Ovary (tissue), 3 donors: ENCODE measurements at regions not wholly inside any gene's neighbourhood (a gene's known extent, or its start where the extent isn't known, plus 50 kb on each side); places are given as distances from the start of the nearest gene placed in this dataset.

Source experiments
- CTCF ChIP-seq, 3 donors: fragments of 450-650 bp in 2 of 3; fragments of 200-600 bp in 1 of 3; IDR thresholded peaks; one replicate each; pipeline versions ENCODE4 v1.5.1 to v1.8.0; 2016 to 2022; ENCODE audit warnings: antibody characterized with exemption in 3 of 3, mild to moderate bottlenecking in 1 of 3
- EP300 ChIP-seq: sonication (generic); formaldehyde crosslinking; IDR thresholded peaks from one replicate; pipeline ENCODE4 v1.6.1; 2017; ENCODE audit warnings: antibody characterized with exemption
- POLR2A ChIP-seq: fragments of 450-650 bp; IDR thresholded peaks from one replicate; pipeline ENCODE4 v1.6.1; 2017; ENCODE audit warnings: antibody characterized with exemption, mild to moderate bottlenecking, moderate library complexity
- donor health status: DM: no; HTN: no; CAD: no.

GRCh38 chr5:90135779-90136378, 273.7 kb downstream of the CETN3 start:
- no peak for TF ChIP-seq CTCF (IDR thresholded peaks at IDR 0.05)
- no peak for TF ChIP-seq POLR2A
- no peak for TF ChIP-seq EP300
